Cardiac septum (tissue), 1 donor: ENCODE measurements at regions not wholly inside any gene's neighbourhood (a gene's known extent, or its start where the extent isn't known, plus 50 kb on each side); places are given as distances from the start of the nearest gene placed in this dataset.

Experiments
- DNase-seq: peaks from one replicate; pipeline ENCODE4 v3.0.0-alpha.2; 2020; ENCODE audit warnings: low spot score
- intact Hi-C: fragments of 100-400 bp; cut with DNase I; formaldehyde crosslinking; loops from one replicate; pipeline ENCODE4 v1.14.0; 2022
- donor health status: DM: no; HTN: no; CAD: no.

- intact Hi-C loops, result no loop called here
- DNase-seq, result no peak
These were observed 266.3 kb downstream of the FBXW7 start for GRCh38 chr4:152269448-152270191.

GRCh38 chr4:152267811-152268210 is 268.1 kb downstream of the FBXW7 start:
- no peak for DNase-seq
- intact Hi-C loops, result no loop called here

GRCh38 chr4:152266831-152267480 is 268.9 kb downstream of the FBXW7 start:
- intact Hi-C loops, result no loop called here
- no peak for DNase-seq

- intact Hi-C loops, result no loop called here
- DNase-seq, result no peak
These were observed 270.7 kb downstream of the FBXW7 start for GRCh38 chr4:152265149-152265621.

GRCh38 chr4:152264106-152264505 is 271.8 kb downstream of the FBXW7 start:
- intact Hi-C loops, result no loop called here
- no peak for DNase-seq

GRCh38 chr4:152259866-152260265 is 276.0 kb downstream of the FBXW7 start:
- intact Hi-C loops, result no loop called here
- no peak for DNase-seq

GRCh38 chr4:152258804-152259708 is 276.8 kb downstream of the FBXW7 start:
- DNase-seq, result no peak
- intact Hi-C loops, result no loop called here

- intact Hi-C loops, result no loop called here
- DNase-seq, result no peak
These were observed 277.5 kb downstream of the FBXW7 start for GRCh38 chr4:152258391-152258790.

- DNase-seq, result no peak
- intact Hi-C loops, result no loop called here
These were observed 278.3 kb downstream of the FBXW7 start for GRCh38 chr4:152257601-152258066.

- intact Hi-C loops, result no loop called here
- DNase-seq, result no peak
These were observed 278.9 kb downstream of the FBXW7 start for GRCh38 chr4:152256996-152257395.

GRCh38 chr4:152255437-152255836 is 280.5 kb downstream of the FBXW7 start:
- DNase-seq, result no peak
- intact Hi-C loops, result no loop called here

- DNase-seq, result no peak
- intact Hi-C loops, result loop anchor here (5.0 kb wide), 1 partner anchor 86 kb away; no protein-coding TSS in a partner anchor
These were observed 287.5 kb downstream of the FBXW7 start for GRCh38 chr4:152248347-152248746.

GRCh38 chr4:152247271-152247975 is 288.5 kb downstream of the FBXW7 start:
- intact Hi-C loops, result loop anchor here (5.0 kb wide), 1 partner anchor 85 kb away; no protein-coding TSS in a partner anchor

GRCh38 chr4:152246659-152247058 is 289.2 kb downstream of the FBXW7 start:
- intact Hi-C loops, result loop anchor here (5.0 kb wide), 1 partner anchor 84 kb away; no protein-coding TSS in a partner anchor
- DNase-seq, result no peak

More at GRCh38 chr4:152247271-152247975, 288.5 kb downstream of the FBXW7 start:
- DNase-seq, result peak; percentile 84

GRCh38 chr4:152245680-152246079 is 290.2 kb downstream of the FBXW7 start:
- no peak for DNase-seq
- intact Hi-C loops, result loop anchor here (5.0 kb wide), 1 partner anchor 83 kb away; no protein-coding TSS in a partner anchor

- no peak for DNase-seq
These were observed 291.2 kb downstream of the FBXW7 start for GRCh38 chr4:152244659-152245058.

GRCh38 chr4:152243896-152244595 is 291.8 kb downstream of the FBXW7 start:
- no peak for DNase-seq

More at GRCh38 chr4:152244659-152245058, 291.2 kb downstream of the FBXW7 start:
- intact Hi-C loops, result loop anchor here (5.0 kb wide), 3 partner anchors 37 to 137 kb away; no protein-coding TSS in a partner anchor

GRCh38 chr4:152243206-152243605 is 292.7 kb downstream of the FBXW7 start:
- DNase-seq, result no peak
- intact Hi-C loops, result loop anchor here (5.0 kb wide), 2 partner anchors 36 to 136 kb away; no protein-coding TSS in a partner anchor

More at GRCh38 chr4:152243896-152244595, 291.8 kb downstream of the FBXW7 start:
- intact Hi-C loops, result loop anchor here (5.0 kb wide), 2 partner anchors 37 to 137 kb away; no protein-coding TSS in a partner anchor
